SU-DHL-6 (cell line): ENCODE measurements at regions not wholly inside any gene's neighbourhood (a gene's known extent, or its start where the extent isn't known, plus 50 kb on each side); places are given as distances from the start of the nearest gene placed in this dataset.

Experiments used
- CTCF ChIP-seq: fragments of 200-600 bp; sonication (generic); IDR thresholded peaks from one replicate; pipeline ENCODE4 v1.5.1; 2017; ENCODE audit warnings: antibody characterized with exemption, mild to moderate bottlenecking, low read length, moderate library complexity; ENCODE audit not compliant: insufficient read depth, poor library complexity, severe bottlenecking
- EZH2phosphoT487 ChIP-seq: fragments of 200-600 bp; sonication (generic), shearing (Covaris generic); conservative IDR thresholded peaks from 2 replicates; pipeline ENCODE4 v1.6.1; 2018; ENCODE audit warnings: mild to moderate bottlenecking, antibody characterized with exemption, low read length, moderate library complexity, mixed read lengths

- TF ChIP-seq CTCF: no peak
- no peak for TF ChIP-seq EZH2phosphoT487
Measured at GRCh38 chrX:20479048-20479447, 212.3 kb upstream of the RPS6KA3 start.
